ENCODE measurements at regions not wholly inside any gene's neighbourhood (a gene's known extent, or its start where the extent isn't known, plus 50 kb on each side); places are given as distances from the start of the nearest gene placed in this dataset.
A peak's percentile ranks its signal among the peaks of the same experiment; 100 is the strongest.

DNA sequence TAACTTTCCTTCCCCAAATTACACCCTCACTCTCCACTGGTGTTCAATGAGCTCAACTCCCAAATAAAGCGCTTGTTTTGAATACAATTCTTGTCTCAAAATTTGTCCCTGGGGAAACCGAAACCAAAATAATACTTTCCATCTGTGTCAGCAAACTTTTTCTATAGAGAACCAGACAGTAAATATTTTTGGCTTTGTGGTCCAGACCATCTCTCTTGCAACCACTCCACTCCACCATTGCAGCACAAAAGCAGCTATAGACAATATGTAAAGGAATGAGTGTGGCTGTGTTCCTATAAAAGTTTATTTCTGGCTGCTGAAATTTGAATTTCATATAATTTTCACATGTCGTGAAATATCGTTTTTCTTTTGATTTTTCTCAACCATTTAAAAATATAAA lies 84.6 kb upstream of the ERCC4 start:
- H3K4me3 ChIP-seq, result no peak overlapping the region
- H2AFZ ChIP-seq (ENCODE audit: control insufficient read depth, low read depth, low read length), result no peak overlapping the region
- RAD21 ChIA-PET (ENCODE audit: unreplicated experiment), result no interaction called here
- H3K9ac ChIP-seq (ENCODE audit: control insufficient read depth, insufficient read depth, low read length), result no peak overlapping the region
- CTCF ChIA-PET, result interaction anchor here (1.2 to 1.5 kb wide), 3 partner anchors 24 to 85 kb away, joined by 3 to 4 read pairs (median 4); partner anchors contain the start of gene ERCC4
- H3K4me2 ChIP-seq (ENCODE audit: control insufficient read depth, insufficient read depth), result no peak overlapping the region
- peaks cover 3% of the 10 kb centered on the region for H3K4me1 ChIP-seq (ENCODE audit: control insufficient read depth, insufficient read depth, low read length)
- SMC1A ChIA-PET (ENCODE audit: uncharacterized antibody, unreplicated experiment), result interaction anchor here (1.9 kb wide), 1 partner anchor 12 kb away, joined by 4 read pairs; no protein-coding TSS in a partner anchor
- TF ChIP-seq ETV6 (conservative IDR thresholded peaks at IDR 0.05 in 1 of 2, IDR thresholded peaks at IDR 0.05 in 1 of 2; ENCODE audit: borderline replicate concordance in 1 of 2, low read depth in 1 of 2), result no peak
- no peak for TF ChIP-seq CEBPB (IDR thresholded peaks at IDR 0.05; ENCODE audit: borderline replicate concordance in 1 of 2, low read depth in 2 of 2, low read length in 2 of 2)
- TF ChIP-seq KAT2A (conservative IDR thresholded peaks at IDR 0.05; ENCODE audit: control insufficient read depth, low read depth, low read length), result no peak
- TF ChIP-seq, protein P1, sequence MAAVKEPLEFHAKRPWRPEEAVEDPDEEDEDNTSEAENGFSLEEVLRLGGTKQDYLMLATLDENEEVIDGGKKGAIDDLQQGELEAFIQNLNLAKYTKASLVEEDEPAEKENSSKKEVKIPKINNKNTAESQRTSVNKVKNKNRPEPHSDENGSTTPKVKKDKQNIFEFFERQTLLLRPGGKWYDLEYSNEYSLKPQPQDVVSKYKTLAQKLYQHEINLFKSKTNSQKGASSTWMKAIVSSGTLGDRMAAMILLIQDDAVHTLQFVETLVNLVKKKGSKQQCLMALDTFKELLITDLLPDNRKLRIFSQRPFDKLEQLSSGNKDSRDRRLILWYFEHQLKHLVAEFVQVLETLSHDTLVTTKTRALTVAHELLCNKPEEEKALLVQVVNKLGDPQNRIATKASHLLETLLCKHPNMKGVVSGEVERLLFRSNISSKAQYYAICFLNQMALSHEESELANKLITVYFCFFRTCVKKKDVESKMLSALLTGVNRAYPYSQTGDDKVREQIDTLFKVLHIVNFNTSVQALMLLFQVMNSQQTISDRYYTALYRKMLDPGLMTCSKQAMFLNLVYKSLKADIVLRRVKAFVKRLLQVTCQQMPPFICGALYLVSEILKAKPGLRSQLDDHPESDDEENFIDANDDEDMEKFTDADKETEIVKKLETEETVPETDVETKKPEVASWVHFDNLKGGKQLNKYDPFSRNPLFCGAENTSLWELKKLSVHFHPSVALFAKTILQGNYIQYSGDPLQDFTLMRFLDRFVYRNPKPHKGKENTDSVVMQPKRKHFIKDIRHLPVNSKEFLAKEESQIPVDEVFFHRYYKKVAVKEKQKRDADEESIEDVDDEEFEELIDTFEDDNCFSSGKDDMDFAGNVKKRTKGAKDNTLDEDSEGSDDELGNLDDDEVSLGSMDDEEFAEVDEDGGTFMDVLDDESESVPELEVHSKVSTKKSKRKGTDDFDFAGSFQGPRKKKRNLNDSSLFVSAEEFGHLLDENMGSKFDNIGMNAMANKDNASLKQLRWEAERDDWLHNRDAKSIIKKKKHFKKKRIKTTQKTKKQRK (IDR thresholded peaks at IDR 0.05; ENCODE audit: low read depth, low read length), result no peak
- TF ChIP-seq IKZF2 (IDR thresholded peaks at IDR 0.05), result no peak
- peak; percentile 53 for TF ChIP-seq MEF2B (IDR thresholded peaks at IDR 0.05; ENCODE audit: partially characterized antibody, poor library complexity, severe bottlenecking)
- TF ChIP-seq NFIC (IDR thresholded peaks at IDR 0.05; ENCODE audit: low read depth, low read length), result no peak
- TF ChIP-seq, protein P2, sequence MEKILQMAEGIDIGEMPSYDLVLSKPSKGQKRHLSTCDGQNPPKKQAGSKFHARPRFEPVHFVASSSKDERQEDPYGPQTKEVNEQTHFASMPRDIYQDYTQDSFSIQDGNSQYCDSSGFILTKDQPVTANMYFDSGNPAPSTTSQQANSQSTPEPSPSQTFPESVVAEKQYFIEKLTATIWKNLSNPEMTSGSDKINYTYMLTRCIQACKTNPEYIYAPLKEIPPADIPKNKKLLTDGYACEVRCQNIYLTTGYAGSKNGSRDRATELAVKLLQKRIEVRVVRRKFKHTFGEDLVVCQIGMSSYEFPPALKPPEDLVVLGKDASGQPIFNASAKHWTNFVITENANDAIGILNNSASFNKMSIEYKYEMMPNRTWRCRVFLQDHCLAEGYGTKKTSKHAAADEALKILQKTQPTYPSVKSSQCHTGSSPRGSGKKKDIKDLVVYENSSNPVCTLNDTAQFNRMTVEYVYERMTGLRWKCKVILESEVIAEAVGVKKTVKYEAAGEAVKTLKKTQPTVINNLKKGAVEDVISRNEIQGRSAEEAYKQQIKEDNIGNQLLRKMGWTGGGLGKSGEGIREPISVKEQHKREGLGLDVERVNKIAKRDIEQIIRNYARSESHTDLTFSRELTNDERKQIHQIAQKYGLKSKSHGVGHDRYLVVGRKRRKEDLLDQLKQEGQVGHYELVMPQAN (conservative IDR thresholded peaks at IDR 0.05), result no peak
- TF ChIP-seq POLR2A (IDR thresholded peaks at IDR 0.05; ENCODE audit: low read depth, low read length), result no peak
- TF ChIP-seq, protein P3, sequence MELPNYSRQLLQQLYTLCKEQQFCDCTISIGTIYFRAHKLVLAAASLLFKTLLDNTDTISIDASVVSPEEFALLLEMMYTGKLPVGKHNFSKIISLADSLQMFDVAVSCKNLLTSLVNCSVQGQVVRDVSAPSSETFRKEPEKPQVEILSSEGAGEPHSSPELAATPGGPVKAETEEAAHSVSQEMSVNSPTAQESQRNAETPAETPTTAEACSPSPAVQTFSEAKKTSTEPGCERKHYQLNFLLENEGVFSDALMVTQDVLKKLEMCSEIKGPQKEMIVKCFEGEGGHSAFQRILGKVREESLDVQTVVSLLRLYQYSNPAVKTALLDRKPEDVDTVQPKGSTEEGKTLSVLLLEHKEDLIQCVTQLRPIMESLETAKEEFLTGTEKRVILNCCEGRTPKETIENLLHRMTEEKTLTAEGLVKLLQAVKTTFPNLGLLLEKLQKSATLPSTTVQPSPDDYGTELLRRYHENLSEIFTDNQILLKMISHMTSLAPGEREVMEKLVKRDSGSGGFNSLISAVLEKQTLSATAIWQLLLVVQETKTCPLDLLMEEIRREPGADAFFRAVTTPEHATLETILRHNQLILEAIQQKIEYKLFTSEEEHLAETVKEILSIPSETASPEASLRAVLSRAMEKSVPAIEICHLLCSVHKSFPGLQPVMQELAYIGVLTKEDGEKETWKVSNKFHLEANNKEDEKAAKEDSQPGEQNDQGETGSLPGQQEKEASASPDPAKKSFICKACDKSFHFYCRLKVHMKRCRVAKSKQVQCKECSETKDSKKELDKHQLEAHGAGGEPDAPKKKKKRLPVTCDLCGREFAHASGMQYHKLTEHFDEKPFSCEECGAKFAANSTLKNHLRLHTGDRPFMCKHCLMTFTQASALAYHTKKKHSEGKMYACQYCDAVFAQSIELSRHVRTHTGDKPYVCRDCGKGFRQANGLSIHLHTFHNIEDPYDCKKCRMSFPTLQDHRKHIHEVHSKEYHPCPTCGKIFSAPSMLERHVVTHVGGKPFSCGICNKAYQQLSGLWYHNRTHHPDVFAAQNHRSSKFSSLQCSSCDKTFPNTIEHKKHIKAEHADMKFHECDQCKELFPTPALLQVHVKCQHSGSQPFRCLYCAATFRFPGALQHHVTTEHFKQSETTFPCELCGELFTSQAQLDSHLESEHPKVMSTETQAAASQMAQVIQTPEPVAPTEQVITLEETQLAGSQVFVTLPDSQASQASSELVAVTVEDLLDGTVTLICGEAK (IDR thresholded peaks at IDR 0.05; ENCODE audit: borderline replicate concordance), result peak; percentile 42; the same call in 1 of the 2 replicates
- peak; percentile 34; the same call in 1 of the 2 replicates for TF ChIP-seq RUNX3 (IDR thresholded peaks at IDR 0.05; ENCODE audit: low read length)
- peak; percentile 57 for TF ChIP-seq JUNB (IDR thresholded peaks at IDR 0.05)
- TF ChIP-seq POLR2AphosphoS2 (IDR thresholded peaks at IDR 0.05; ENCODE audit: low read depth, low read length), result no peak
- peaks cover 0 to 2% of the 10 kb centered on the region in 2 experiments; a peak in 2 of 4 replicates for H3K27me3 ChIP-seq (replicated peaks in 1 of 2; ENCODE audit: control insufficient read depth in 2 of 2, insufficient read depth in 2 of 2, low read length in 1 of 2)
- 1% methylated on average over 4 of the region's 4 CpGs for WGBS (ENCODE audit: insufficient coverage, insufficient replicate concordance, low lambda C conversion rate, missing lambda C conversion rate)
- POLR2A ChIA-PET, result no interaction called here
- in situ Hi-C loops (cut with MboI), result no loop called here
- no peaks in the 10 kb centered on the region for H3K36me3 ChIP-seq (ENCODE audit: control insufficient read depth in 2 of 2, insufficient read depth in 2 of 2, low read length in 1 of 2)
- H4K20me1 ChIP-seq (ENCODE audit: control insufficient read depth, insufficient read depth), result no peaks in the 10 kb centered on the region
- H3K79me2 ChIP-seq (ENCODE audit: control insufficient read depth, insufficient read depth, low read length), result no peaks in the 10 kb centered on the region
- BruUV-seq (replicated peaks), result no TSS peak
- peak; percentile 48 for ATAC-seq
- no peaks in the 10 kb centered on the region for H3K9me3 ChIP-seq (replicated peaks; ENCODE audit: control insufficient read depth, insufficient read depth, low read length)
- no peak for FAIRE-seq
- intact Hi-C loops (cut with micrococcal nuclease; ENCODE audit: unreplicated experiment), result no loop called here
- DNase-seq (ENCODE audit: low read depth, low spot score), result peak; percentile 11
- no peak overlapping the region for H3K27ac ChIP-seq (ENCODE audit: control insufficient read depth, insufficient read depth)
